ENCODE measurements at regions not wholly inside any gene's neighbourhood (a gene's known extent, or its start where the extent isn't known, plus 50 kb on each side); places are given as distances from the start of the nearest gene placed in this dataset.
"Not testable (repeated sequence)": the region's sequence is repeated elsewhere in the genome, so short reads cannot be mapped to it uniquely, and the experiment has no call there.

DNA sequence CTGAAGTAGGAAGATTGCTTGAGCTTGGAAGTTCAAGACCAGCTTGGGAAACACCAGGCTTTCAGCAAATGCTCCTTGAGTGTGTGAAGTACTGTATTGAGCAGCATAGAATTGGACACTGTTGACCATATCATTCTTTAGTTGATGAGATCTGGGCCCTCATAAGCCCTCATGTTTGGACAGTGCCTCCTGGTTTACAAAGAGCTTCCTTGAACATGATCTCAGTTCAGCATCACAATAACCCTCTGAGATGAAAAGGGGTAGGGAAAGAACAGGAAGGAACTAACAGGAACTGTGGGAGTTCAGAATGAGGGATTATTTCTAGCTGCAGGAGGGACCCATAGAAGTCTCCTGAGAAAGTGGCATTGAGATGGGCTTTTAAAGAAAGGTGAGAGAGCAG lies 153.2 kb downstream of the C12orf75 start:
- no peak for DNase-seq

DNA sequence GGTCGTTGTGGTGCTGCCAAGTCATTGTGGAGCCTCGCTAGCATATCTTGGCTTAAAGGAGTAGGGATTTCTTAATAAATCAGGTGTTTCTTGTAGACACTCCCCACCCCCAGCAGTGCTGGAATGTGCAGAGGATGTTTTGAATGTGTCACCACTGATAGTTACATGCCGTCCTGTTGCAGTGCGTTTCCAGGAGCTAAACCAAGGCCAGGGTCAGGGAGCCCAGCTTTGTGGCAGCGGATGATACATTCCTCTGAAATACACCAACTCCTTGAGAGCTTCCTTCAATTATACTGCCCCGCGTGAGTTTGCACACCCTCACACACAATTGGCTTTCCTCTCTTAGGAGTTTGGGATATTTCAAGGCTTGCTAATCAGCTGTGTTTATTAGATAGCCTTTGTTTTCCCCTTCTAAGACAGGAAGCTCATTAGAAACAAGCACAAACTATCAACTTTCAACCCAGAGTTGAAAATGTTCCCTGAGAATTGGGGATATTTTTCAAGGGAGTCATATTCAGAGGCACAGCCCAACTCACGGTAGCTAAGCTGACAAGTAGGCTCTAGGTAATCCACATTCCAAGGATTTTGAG lies 154.9 kb downstream of the C12orf75 start:
- DNase-seq = no peak

- no peak for DNase-seq
Observed at GRCh38 chr12:105485921-105486320, 155.4 kb downstream of the C12orf75 start.

DNA sequence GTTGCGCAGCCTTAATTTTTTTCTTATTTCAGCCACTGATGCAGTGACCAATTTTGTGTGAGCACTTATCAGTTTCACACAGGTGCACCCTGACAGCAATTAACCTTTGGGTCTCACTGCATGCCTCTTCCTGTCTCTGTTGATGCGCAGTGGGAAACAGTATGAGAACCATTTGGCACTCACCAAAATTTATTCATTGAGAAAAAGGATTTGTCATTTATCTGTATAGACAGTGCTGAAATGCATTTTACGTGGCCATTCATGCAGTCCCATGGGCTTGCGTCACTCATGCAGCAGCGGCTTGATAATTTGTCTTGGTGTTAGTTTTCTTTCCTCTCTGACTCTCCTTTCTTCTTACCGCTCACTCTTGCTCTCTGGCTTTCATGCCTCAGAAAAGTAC lies 157.5 kb downstream of the C12orf75 start:
- no peak for DNase-seq

DNA sequence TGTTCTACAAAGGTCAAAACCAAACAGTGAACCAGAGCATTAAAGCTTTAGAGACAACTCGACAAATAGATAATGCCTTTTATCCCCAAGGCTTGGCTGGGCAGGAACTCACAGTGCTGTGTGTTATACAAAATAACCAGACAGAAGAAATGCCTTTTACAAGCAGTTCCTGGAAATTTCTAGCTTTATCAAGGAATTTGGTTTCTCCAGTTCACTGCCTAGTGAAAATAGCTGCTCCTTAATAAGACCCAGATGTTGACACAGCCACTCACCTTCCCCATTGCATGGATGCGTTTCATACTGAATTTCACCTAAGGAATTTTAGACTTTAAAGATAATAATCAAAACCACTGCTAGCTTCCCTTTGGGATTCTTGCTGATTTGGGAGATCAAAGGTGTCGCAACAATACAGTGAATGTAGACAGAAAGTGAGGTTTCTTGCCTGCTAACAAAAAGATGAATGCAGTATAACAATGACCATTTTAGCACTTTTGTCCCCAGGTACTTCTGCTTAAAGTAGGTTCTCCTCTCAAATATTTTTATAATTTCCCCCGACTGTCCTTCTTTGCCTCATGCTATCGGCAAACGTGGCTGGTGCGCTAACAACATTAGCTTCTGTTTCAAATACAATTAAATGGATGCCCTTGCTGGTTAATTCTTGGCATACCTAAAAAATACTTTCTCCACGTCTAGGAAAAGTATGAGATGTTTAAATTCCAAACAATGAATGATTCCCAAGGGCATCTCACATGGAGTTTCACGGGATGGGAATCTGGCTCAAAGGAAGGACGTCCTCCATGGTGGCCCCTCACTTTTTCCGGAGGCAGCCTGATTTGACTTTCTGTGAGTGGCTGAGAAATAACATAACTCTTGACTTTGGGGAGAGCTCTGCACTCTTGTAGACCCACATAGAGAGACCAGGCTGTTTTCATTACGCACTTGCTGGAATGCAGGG lies 162.4 kb downstream of the C12orf75 start:
- DNase-seq = no peak

DNA sequence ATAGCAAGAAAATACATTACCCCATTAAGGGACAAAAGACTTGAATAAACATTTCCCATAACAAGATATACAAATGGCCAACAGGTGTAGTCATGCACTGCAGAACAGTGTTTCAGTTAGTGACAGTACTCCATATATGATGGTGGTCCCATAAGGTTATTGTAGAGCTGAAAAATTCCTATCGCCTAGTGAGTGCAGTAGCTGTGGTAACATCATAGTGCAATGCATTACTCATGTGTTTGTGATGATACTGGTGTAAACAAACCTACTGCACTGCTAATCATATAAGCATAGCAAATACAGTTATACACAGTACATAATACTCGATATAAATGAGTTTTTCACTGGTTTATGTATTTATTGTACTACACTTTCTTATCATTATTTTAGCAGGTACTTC lies 168.7 kb downstream of the C12orf75 start:
- no peak for DNase-seq

DNA sequence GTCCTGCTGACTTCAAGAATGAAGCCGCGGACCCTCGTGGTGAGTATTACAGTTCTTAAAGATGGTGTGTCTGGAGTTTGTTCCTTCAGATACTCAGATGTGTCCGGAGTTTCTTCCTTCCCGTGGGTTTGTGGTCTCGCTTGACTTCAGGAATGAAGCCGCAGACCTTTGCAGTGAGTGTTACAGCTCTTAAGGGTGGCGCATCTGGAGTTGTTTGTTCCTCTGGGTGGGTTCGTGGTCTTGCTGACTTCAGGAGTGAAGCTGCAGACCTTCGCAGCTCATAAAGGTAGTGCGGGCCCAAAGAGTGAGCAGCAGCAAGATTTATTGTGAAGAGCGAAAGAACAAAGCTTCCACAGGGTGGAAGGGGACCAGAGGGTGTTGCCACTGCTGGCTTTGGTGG lies 170.2 kb downstream of the C12orf75 start:
- not testable (repeated sequence) for DNase-seq

DNA sequence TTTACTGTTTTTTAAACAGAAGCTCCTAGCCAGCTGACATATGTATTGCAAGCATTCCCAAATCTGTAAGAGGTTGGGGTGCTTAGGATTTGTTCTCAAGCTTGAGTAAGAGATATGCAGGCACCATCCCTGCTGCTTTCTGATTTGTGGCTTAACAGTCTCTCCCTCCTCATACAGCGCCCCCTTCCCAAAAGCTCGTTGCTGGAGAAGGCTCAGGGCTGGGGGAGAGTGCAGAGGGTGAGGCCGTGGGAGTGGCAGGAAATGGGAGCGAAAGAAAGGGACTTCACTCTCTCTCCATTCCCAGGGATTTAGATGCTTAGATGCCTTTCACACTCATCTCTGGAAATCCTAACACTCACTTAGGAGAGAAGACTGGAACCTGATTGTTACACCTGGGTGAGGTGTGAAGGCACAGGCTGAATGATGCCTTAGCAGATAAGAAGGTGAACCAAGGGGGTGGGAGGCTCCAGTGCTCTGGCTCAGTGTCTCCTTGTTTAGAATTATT lies 172.0 kb downstream of the C12orf75 start:
- no peak for DNase-seq

DNA sequence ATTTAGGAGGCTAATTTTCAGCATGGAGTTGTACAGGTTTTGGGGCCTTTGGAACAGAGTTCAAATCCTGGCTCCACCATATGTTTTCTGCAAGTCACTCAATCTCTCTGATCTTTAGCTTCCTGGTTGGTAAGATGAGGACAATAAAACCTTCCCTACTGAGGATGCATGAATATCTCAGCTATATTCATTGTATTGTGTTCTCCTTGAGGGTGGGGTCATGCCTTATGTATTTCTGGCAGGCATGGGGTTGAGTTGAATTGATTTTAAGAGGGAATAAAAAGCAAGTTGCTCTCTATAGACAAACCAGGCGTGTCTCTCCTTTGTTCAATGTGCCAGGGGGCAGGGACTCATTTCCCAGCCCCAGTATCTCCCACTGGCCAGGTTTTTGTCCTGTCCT lies 173.1 kb downstream of the C12orf75 start:
- no peak for DNase-seq

DNA sequence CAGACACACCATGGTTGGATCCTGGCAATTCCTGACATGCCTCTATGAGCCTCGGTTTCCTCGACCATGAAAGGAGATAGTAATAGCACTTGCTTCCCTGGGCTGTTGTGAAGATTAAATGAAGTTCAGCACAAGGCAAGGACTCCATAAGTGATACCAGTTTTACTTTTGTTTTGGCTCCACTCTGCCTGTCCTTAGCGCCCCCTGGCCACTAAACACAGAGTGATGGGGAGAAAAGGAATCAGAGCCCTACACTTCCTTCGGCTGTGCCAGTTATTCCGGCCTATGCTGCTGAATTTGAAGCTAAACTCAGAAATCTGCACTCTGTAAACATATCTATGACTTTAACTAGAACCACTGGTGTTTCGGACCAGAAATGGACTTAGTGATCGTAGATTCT lies 173.8 kb downstream of the C12orf75 start:
- DNase-seq = no peak

GRCh38 chr12:105506678-105507310 lies 176.3 kb downstream of the C12orf75 start:
- no peak for DNase-seq

GRCh38 chr12:105507311-105508038 lies 177.0 kb downstream of the C12orf75 start:
- DNase-seq = no peak

- no peak for DNase-seq
Observed at GRCh38 chr12:105508096-105508495, 177.6 kb downstream of the C12orf75 start.

- DNase-seq = no peak
Observed at GRCh38 chr12:105510526-105510925, 180.0 kb downstream of the C12orf75 start.

DNA sequence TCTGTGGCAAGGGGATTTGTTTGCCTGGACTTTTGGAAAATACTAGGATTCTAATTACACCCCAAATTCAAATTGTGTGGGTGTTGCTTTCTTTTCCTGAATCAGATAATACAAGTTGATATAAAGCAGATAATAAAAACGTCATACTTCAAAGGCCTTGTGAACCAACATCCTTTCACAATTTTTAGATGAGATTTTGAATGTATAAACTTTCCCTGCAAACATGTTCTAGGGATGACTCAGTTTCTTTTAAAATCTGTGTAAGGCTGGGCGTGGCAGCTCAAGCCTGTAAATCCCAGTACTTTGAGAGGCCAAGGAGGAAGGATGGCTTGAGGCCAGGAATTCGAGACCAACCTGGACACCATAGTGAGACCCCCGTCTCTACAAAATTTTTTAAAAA lies 182.4 kb downstream of the C12orf75 start:
- not testable (repeated sequence) for DNase-seq

DNA sequence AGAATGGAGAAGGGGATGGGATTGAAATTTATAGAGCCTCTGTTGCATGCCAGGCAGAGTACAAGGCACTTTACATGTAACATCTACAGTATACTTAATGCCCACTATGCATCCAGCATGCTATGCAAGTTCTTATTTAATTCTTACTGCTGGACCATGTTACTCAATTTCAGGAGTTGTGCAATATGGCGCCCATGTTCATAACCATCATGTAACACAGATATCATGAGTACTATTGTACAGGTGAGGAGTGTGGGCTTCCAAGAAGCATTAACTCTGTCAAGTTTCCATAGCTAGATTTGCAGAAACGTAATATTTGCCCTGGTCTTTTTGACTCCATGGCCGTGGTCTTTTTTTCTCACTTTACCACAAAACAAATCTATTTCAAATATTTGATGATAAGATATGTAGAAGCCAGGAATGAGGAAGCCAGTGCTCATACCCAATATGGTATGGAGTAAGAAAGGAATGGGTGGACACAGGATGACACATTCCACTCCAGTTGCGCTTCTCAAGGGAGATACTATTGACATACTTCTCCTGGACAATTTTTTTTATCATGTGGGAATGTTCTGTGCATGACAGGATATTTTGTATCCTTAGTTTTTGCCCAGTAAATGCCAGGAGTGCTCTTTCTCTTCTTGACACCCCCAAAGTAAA lies 191.8 kb downstream of the C12orf75 start:
- DNase-seq = no peak

DNA sequence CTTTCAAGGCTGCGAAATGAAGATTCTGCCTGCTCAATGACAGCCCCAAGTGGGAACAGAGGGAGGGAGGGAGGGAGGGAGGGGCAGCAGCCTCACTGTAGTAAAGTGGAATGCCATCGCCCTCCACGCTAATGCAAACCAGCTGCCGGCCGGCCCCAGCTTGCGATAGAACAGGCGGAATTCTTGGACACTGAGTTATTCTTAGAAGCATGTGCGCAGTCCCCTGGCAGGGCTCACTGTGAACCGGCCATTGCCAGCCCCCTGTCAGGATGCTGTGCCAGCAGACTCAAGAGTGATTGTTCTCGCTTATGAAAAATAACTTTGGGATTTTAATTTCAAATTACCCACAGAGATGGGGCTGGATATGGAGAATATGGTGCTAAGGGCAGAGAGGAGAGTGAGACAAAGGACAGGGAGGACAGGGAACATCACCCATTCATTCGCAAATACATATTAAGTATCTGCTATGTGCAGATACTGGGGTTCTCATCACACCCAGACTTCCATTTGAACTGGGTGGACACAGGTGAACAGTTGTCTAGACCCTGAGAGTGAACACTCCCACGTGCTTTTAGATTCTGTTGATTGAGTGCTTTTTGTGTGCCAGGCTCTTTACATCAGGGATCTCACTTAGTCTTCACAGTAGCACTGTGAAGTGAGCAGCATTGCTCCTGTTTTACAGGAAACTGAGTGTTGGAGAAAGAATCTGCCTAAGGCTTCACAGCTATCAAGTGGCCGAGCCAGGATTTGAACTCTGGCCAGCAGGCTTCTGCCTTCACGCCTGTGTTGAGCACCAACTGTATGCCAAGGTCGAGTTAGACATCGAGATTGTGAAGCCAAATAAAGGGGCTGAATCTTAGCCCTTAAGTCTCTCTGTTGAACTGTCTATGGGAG lies 192.9 kb downstream of the C12orf75 start:
- no peak for DNase-seq

DNA sequence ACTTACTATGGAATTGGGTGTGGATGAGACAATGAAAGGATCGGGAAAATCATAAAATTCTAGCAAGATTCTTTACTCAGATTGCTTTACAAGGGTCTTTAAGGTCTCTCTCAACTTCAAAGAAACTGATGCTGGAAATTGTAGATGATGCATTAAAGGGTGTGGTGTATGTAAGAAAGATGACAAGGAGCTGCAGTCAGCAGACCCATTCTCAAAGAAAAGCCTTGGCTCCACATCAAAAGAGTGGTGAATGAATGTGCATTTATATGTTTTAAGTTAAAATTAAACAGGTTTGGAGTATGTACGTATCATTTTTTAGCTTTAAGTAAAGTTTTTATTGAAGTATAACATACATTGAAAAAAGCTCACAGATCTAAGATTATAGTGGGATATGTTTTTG lies 194.5 kb downstream of the C12orf75 start:
- no peak for DNase-seq

GRCh38 chr12:105534068-105534467 lies 203.6 kb downstream of the C12orf75 start:
- no peak for DNase-seq

DNA sequence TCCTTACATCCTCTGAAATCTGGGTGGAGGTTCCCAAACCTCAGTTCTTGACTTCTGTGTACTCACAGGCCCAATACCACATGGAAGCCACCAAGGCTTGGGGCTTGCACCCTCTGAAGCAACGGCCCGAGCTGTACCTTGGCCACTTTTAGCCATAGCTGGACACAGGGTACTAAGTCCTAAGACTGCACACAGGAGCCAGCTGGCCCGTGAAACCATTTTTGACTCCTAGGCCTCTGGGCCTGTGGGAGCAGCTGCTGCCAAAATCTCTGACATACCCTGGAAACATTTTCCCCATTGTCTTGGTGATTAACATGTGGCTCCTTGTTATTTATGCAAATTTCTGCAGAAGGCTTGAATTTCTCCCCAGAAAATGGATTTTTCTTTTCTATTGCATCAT lies 204.5 kb downstream of the C12orf75 start:
- DNase-seq = not testable (repeated sequence)

- no peak for DNase-seq
Observed at GRCh38 chr12:105538880-105539279, 208.4 kb downstream of the C12orf75 start.
